ENCODE measurements at regions not wholly inside any gene's neighbourhood (a gene's known extent, or its start where the extent isn't known, plus 50 kb on each side); places are given as distances from the start of the nearest gene placed in this dataset.

GRCh38 chr2:118510807-118511206 lies 336.6 kb downstream of the EN1 start:
- no peak for DNase-seq (ENCODE audit: low spot score)

GRCh38 chr2:118509319-118510004 lies 338.0 kb downstream of the EN1 start:
- DNase-seq (ENCODE audit: low spot score), result no peak

GRCh38 chr2:118508282-118508681 lies 339.2 kb downstream of the EN1 start:
- DNase-seq (ENCODE audit: low spot score), result no peak

- no peak for DNase-seq (ENCODE audit: low spot score)
Observed at GRCh38 chr2:118505436-118505835, 342.0 kb downstream of the EN1 start.

- DNase-seq (ENCODE audit: low spot score), result no peak
Observed at GRCh38 chr2:118502106-118502505, 345.3 kb downstream of the EN1 start.

GRCh38 chr2:118498943-118499342 lies 348.5 kb downstream of the EN1 start:
- DNase-seq (ENCODE audit: low spot score), result no peak

- no peak for DNase-seq (ENCODE audit: low spot score)
Observed at GRCh38 chr2:118496870-118497611, 350.4 kb downstream of the EN1 start.

- no peak for DNase-seq (ENCODE audit: low spot score)
Observed at GRCh38 chr2:118496467-118496866, 351.0 kb downstream of the EN1 start.

- DNase-seq (ENCODE audit: low spot score), result no peak
Observed at GRCh38 chr2:118495290-118495689, 352.2 kb downstream of the EN1 start.

GRCh38 chr2:118493213-118493612 lies 354.2 kb downstream of the EN1 start:
- no peak for DNase-seq (ENCODE audit: low spot score)

GRCh38 chr2:118492335-118492734 lies 355.1 kb downstream of the EN1 start:
- no peak for DNase-seq (ENCODE audit: low spot score)

- no peak for DNase-seq (ENCODE audit: low spot score)
Observed at GRCh38 chr2:118490330-118490729, 357.1 kb downstream of the EN1 start.

GRCh38 chr2:118489712-118490299 lies 357.6 kb downstream of the EN1 start:
- DNase-seq (ENCODE audit: low spot score), result no peak

GRCh38 chr2:118481299-118481698 lies 366.1 kb downstream of the EN1 start:
- no peak for DNase-seq (ENCODE audit: low spot score)

- no peak for DNase-seq (ENCODE audit: low spot score)
Observed at GRCh38 chr2:118479020-118479419, 368.4 kb downstream of the EN1 start.

GRCh38 chr2:118477111-118477862 lies 370.2 kb downstream of the EN1 start:
- DNase-seq (ENCODE audit: low spot score), result no peak

GRCh38 chr2:118475622-118476205 lies 371.7 kb downstream of the EN1 start:
- DNase-seq (ENCODE audit: low spot score), result no peak

- no peak for DNase-seq (ENCODE audit: low spot score)
Observed at GRCh38 chr2:118474541-118474920, 372.9 kb downstream of the EN1 start.

GRCh38 chr2:118473846-118474540 lies 373.5 kb downstream of the EN1 start:
- no peak for DNase-seq (ENCODE audit: low spot score)

GRCh38 chr2:118473241-118473640 lies 374.2 kb downstream of the EN1 start:
- DNase-seq (ENCODE audit: low spot score), result no peak

- no peak for DNase-seq (ENCODE audit: low spot score)
Observed at GRCh38 chr2:118470297-118470696, 377.2 kb downstream of the EN1 start.

GRCh38 chr2:118469103-118469502 lies 378.3 kb downstream of the EN1 start:
- no peak for DNase-seq (ENCODE audit: low spot score)

Measured in CD4-positive, alpha-beta T cell treated with Interleukin-6 at 100 ng/mL for 8 hours (primary cell).